ENCODE measurements at regions not wholly inside any gene's neighbourhood (a gene's known extent, or its start where the extent isn't known, plus 50 kb on each side); places are given as distances from the start of the nearest gene placed in this dataset.

- TF ChIP-seq, protein P1, sequence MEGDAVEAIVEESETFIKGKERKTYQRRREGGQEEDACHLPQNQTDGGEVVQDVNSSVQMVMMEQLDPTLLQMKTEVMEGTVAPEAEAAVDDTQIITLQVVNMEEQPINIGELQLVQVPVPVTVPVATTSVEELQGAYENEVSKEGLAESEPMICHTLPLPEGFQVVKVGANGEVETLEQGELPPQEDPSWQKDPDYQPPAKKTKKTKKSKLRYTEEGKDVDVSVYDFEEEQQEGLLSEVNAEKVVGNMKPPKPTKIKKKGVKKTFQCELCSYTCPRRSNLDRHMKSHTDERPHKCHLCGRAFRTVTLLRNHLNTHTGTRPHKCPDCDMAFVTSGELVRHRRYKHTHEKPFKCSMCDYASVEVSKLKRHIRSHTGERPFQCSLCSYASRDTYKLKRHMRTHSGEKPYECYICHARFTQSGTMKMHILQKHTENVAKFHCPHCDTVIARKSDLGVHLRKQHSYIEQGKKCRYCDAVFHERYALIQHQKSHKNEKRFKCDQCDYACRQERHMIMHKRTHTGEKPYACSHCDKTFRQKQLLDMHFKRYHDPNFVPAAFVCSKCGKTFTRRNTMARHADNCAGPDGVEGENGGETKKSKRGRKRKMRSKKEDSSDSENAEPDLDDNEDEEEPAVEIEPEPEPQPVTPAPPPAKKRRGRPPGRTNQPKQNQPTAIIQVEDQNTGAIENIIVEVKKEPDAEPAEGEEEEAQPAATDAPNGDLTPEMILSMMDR (conservative IDR thresholded peaks at IDR 0.05; ENCODE audit: low read length), result no peak
- TF ChIP-seq EZH2phosphoT487 (IDR thresholded peaks at IDR 0.05; ENCODE audit: borderline replicate concordance, low read depth, low read length), result no peak
Observed at GRCh38 chr12:14307004-14307403, 58.5 kb upstream of the ATF7IP start.
